Body of pancreas (tissue), 4 donors: ENCODE measurements at regions not wholly inside any gene's neighbourhood (a gene's known extent, or its start where the extent isn't known, plus 50 kb on each side); places are given as distances from the start of the nearest gene placed in this dataset.

Source experiments
- POLR2A ChIP-seq, 3 donors: fragments of 450-650 bp; IDR thresholded peaks; one replicate each; pipeline ENCODE4 v1.6.1; 2016; ENCODE audit warnings: antibody characterized with exemption in 3 of 3, mild to moderate bottlenecking in 2 of 3
- TF ChIP-seq, protein P1 (sequence below), 7 experiments: fragments of 450-650 bp in 4 of 7; fragments of 200-600 bp in 3 of 7; sonication (generic) in 3 of 7; IDR thresholded peaks; one replicate each; pipeline ENCODE4 v1.5.1; 2016 to 2019; ENCODE audit warnings: antibody characterized with exemption in 7 of 7

DNA sequence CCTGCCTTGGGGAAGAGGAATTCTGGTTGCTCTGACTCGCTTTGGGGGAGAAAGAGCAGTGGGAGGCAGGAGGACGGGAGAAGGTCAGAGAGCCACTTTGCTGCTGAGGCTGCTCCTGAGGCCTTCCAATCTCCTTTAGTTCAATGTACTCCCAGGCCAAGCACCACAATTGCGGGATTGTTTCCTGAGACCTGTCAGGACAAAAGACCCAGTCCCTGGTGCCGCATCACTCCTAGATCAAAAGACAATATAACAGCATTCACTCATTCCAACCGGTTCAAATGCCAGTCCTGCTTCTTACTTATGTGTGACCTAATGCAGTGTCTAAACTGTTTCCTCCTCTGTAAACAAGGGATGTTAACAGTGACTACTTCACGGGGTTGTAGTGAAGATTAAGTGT is 106.4 kb downstream of the TRIML1 start:
- TF ChIP-seq, protein P1, sequence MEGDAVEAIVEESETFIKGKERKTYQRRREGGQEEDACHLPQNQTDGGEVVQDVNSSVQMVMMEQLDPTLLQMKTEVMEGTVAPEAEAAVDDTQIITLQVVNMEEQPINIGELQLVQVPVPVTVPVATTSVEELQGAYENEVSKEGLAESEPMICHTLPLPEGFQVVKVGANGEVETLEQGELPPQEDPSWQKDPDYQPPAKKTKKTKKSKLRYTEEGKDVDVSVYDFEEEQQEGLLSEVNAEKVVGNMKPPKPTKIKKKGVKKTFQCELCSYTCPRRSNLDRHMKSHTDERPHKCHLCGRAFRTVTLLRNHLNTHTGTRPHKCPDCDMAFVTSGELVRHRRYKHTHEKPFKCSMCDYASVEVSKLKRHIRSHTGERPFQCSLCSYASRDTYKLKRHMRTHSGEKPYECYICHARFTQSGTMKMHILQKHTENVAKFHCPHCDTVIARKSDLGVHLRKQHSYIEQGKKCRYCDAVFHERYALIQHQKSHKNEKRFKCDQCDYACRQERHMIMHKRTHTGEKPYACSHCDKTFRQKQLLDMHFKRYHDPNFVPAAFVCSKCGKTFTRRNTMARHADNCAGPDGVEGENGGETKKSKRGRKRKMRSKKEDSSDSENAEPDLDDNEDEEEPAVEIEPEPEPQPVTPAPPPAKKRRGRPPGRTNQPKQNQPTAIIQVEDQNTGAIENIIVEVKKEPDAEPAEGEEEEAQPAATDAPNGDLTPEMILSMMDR (IDR thresholded peaks at IDR 0.05): no peak
- TF ChIP-seq POLR2A (IDR thresholded peaks at IDR 0.05): no peak
